ENCODE measurements at regions not wholly inside any gene's neighbourhood (a gene's known extent, or its start where the extent isn't known, plus 50 kb on each side); places are given as distances from the start of the nearest gene placed in this dataset.

DNA sequence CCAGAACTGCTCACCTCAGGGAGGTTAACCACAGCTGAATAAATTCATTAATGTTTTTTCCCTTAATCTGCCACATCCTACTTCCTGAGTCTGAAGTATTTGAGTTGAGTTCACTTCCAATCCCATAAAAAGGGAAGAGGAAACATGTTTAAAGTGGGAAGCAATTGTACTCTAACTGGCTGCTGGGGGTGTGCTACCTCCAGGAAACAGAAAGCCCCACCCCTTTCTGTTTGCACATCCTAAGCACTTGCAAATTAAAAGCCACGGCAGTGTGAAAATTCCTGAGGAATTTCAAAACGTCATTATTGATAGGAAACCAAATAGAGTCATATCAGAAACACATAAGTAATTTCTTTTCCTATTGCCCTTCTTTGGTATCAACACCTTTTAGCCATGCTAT is 307.0 kb upstream of the NR5A2 start:
- TF ChIP-seq, protein P1, sequence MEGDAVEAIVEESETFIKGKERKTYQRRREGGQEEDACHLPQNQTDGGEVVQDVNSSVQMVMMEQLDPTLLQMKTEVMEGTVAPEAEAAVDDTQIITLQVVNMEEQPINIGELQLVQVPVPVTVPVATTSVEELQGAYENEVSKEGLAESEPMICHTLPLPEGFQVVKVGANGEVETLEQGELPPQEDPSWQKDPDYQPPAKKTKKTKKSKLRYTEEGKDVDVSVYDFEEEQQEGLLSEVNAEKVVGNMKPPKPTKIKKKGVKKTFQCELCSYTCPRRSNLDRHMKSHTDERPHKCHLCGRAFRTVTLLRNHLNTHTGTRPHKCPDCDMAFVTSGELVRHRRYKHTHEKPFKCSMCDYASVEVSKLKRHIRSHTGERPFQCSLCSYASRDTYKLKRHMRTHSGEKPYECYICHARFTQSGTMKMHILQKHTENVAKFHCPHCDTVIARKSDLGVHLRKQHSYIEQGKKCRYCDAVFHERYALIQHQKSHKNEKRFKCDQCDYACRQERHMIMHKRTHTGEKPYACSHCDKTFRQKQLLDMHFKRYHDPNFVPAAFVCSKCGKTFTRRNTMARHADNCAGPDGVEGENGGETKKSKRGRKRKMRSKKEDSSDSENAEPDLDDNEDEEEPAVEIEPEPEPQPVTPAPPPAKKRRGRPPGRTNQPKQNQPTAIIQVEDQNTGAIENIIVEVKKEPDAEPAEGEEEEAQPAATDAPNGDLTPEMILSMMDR (IDR thresholded peaks at IDR 0.05), result no peak
- TF ChIP-seq POLR2A (IDR thresholded peaks at IDR 0.05) (no peak), POLR2AphosphoS5 (IDR thresholded peaks at IDR 0.05; ENCODE audit: insufficient read depth in 1 of 2, low read depth in 1 of 2) (no peak)
- intact Hi-C loops (cut with DNase I), result no loop called here
- no peak overlapping the region for H3K27ac ChIP-seq
- H3K4me1 ChIP-seq, result no peaks in the 10 kb centered on the region
- no peaks in the 10 kb centered on the region for H3K27me3 ChIP-seq
- DNase-seq (ENCODE audit: extremely low spot score in 2 of 2), result no peak
- no peaks in the 10 kb centered on the region for H3K9me3 ChIP-seq
- H3K36me3 ChIP-seq, result no peaks in the 10 kb centered on the region
- no peak overlapping the region for H3K4me3 ChIP-seq

- no peak for DNase-seq (ENCODE audit: extremely low spot score in 2 of 2)
- no peaks in the 10 kb centered on the region for H3K9me3 ChIP-seq
- intact Hi-C loops (cut with DNase I), result no loop called here
- TF ChIP-seq POLR2A (IDR thresholded peaks at IDR 0.05), result no peak
- TF ChIP-seq POLR2AphosphoS5 (IDR thresholded peaks at IDR 0.05; ENCODE audit: insufficient read depth in 1 of 2, low read depth in 1 of 2), result no peak
- TF ChIP-seq, protein P1 (IDR thresholded peaks at IDR 0.05), result no peak
- H3K27me3 ChIP-seq, result no peaks in the 10 kb centered on the region
- no peak overlapping the region for H3K4me3 ChIP-seq
- no peak overlapping the region for H3K27ac ChIP-seq
- no peaks in the 10 kb centered on the region for H3K4me1 ChIP-seq
- no peaks in the 10 kb centered on the region for H3K36me3 ChIP-seq
Measured at GRCh38 chr1:199721001-199721400, 306.5 kb upstream of the NR5A2 start.

DNA sequence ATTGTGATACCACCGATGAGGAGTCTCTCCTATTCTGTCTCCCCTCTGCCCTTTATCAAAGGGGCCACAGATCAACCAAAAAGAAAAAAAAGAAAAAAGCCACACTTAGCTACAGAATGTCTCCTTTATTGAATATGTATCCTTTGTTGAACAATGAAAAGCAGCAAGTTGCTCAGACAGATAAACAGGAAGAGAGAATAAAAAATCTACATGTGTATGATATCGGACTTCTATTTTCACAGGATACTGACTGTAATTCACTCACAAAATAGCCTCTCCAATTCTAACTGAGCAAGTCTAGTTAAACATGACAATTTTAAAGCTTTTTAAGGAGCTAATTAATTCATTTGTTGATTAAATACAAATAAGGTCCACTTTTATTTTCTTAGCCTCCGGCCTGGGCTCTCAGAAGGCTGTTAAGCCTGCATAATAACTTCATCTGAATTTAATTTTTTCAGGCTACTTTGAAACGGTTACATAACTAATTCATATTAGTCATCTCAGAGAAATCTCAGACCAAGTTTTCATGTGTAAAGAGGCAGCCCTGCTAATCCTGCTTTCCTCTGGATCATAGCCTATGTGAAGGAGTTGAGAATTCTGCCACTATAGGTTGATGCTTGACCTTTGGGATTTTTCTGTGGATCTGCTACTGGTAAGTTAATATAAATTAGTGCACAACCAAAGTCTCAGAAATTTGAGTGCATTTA is 304.1 kb upstream of the NR5A2 start:
- H3K9me3 ChIP-seq, result no peaks in the 10 kb centered on the region
- no peak for DNase-seq (ENCODE audit: extremely low spot score in 2 of 2)
- H3K4me3 ChIP-seq, result no peak overlapping the region
- intact Hi-C loops (cut with DNase I), result no loop called here
- no peaks in the 10 kb centered on the region for H3K27me3 ChIP-seq
- no peaks in the 10 kb centered on the region for H3K36me3 ChIP-seq
- no peaks in the 10 kb centered on the region for H3K4me1 ChIP-seq
- TF ChIP-seq, protein P1 (IDR thresholded peaks at IDR 0.05), result no peak
- TF ChIP-seq POLR2A (IDR thresholded peaks at IDR 0.05) (no peak), POLR2AphosphoS5 (IDR thresholded peaks at IDR 0.05; ENCODE audit: insufficient read depth in 1 of 2, low read depth in 1 of 2) (no peak)
- no peak overlapping the region for H3K27ac ChIP-seq

DNA sequence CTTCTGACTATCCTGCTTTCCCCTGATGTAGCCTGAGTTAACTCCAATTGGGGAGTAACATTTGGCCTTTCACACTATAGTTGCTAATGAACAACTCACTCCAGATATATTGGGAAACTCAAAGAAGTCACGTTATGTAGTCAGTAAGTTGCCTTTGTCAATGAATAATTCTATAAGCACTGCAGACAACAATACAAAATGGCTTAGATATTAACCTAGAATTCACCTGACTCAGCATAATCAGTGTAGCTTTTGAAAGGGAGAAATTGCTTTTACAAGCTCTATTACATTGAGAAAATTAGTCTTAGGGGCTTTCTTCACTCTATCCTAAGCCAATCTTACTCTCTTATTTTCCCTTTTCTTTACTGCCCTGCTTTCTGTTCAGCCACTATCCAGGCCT is 303.5 kb upstream of the NR5A2 start:
- no peak for DNase-seq (ENCODE audit: extremely low spot score in 2 of 2)
- intact Hi-C loops (cut with DNase I), result loop anchor here (2.0 kb wide), 1 partner anchor 35 kb away; no protein-coding TSS in a partner anchor
- Histone ChIP-seq H3K4me3 (no peak overlapping the region), H3K27me3 (no peaks in the 10 kb centered on the region), H3K9me3 (no peaks in the 10 kb centered on the region), H3K27ac (no peak overlapping the region), H3K36me3 (no peaks in the 10 kb centered on the region), H3K4me1 (no peaks in the 10 kb centered on the region)
- no peak for TF ChIP-seq POLR2AphosphoS5 (IDR thresholded peaks at IDR 0.05; ENCODE audit: insufficient read depth in 1 of 2, low read depth in 1 of 2)
- no peak for TF ChIP-seq POLR2A (IDR thresholded peaks at IDR 0.05)
- TF ChIP-seq, protein P1 (IDR thresholded peaks at IDR 0.05), result no peak

DNA sequence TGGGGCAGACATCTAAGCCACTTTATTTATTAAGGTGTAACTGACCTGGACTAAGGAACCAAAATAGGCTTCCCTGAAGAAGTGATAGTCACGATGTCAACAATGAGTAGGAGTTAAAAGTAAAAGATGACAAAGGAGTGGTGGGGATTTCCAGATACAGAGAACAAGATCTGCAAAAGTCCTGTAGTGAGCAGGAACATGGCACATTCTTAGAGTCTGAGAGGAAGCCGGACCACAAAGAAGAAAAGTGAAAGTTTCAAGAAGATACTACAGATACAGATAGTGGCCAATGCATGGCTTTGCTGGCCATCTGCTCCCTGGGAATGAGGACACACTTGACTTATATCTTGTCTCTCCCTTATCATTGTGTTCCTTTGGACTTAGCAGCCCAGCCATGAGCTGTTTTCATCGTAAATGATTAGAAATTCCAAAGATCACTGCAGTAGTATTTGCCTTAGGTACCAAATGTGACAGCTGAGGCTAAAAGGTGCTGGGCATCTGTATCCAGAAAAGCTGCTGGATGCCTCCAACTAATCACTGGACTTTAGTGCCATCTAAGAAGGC is 302.4 kb upstream of the NR5A2 start:
- no peak for TF ChIP-seq POLR2AphosphoS5 (IDR thresholded peaks at IDR 0.05; ENCODE audit: insufficient read depth in 1 of 2, low read depth in 1 of 2)
- TF ChIP-seq, protein P1 (IDR thresholded peaks at IDR 0.05), result no peak
- TF ChIP-seq POLR2A (IDR thresholded peaks at IDR 0.05), result no peak
- intact Hi-C loops (cut with DNase I), result loop anchor here (2.0 kb wide), 1 partner anchor 34 kb away; no protein-coding TSS in a partner anchor
- Histone ChIP-seq H3K4me3 (no peak overlapping the region), H3K4me1 (no peaks in the 10 kb centered on the region), H3K27ac (no peak overlapping the region), H3K36me3 (no peaks in the 10 kb centered on the region), H3K27me3 (no peaks in the 10 kb centered on the region), H3K9me3 (no peaks in the 10 kb centered on the region)
- DNase-seq (ENCODE audit: extremely low spot score in 2 of 2), result no peak

All from vagina (tissue), 2 donors.